Activated naive CD8-positive, alpha-beta T cell treated with anti-CD3 and anti-CD28 coated beads, Interleukin-2, amount 10 ng/mL, durations not matched to agents 7 days and 5 days (primary cell): ENCODE measurements at regions not wholly inside any gene's neighbourhood (a gene's known extent, or its start where the extent isn't known, plus 50 kb on each side); places are given as distances from the start of the nearest gene placed in this dataset.

Experiments used
- ATAC-seq: fragments of 150-1000 bp; cut with Tn5 transposase; one replicate; pipeline ENCODE4 v1.10.0; 2021; ENCODE audit warnings: low read depth, moderate library complexity
- POLR2A ChIA-PET: fragments of 350-600 bp; sonication (Branson Sonifier 250); formaldehyde crosslinking; loops from one replicate; lab custom pipeline; 2021; ENCODE audit warnings: antibody characterized with exemption; lab: Charles Lee
- DNase-seq: peaks from one replicate; pipeline ENCODE4 v3.0.0; 2021
- H3K27ac Mint-ChIP-seq: one replicate; pipeline ENCODE4 v1.8.0; 2022; ENCODE audit warnings: mild to moderate bottlenecking, mixed read lengths
- H3K27me3 Mint-ChIP-seq: one replicate; pipeline ENCODE4 v1.8.0; 2022; ENCODE audit warnings: mild to moderate bottlenecking, moderate library complexity, mixed read lengths
- H3K36me3 Mint-ChIP-seq: one replicate; pipeline ENCODE4 v1.8.0; 2021; ENCODE audit warnings: mild to moderate bottlenecking, mixed read lengths
- H3K4me1 Mint-ChIP-seq: one replicate; pipeline ENCODE4 v1.8.0; 2021; ENCODE audit warnings: mixed read lengths
- H3K4me3 Mint-ChIP-seq: one replicate; pipeline ENCODE4 v1.8.0; 2022; ENCODE audit warnings: mild to moderate bottlenecking, moderate library complexity, mixed read lengths
- H3K9me3 Mint-ChIP-seq: one replicate; pipeline ENCODE4 v1.8.0; 2021; ENCODE audit warnings: mixed read lengths

DNA sequence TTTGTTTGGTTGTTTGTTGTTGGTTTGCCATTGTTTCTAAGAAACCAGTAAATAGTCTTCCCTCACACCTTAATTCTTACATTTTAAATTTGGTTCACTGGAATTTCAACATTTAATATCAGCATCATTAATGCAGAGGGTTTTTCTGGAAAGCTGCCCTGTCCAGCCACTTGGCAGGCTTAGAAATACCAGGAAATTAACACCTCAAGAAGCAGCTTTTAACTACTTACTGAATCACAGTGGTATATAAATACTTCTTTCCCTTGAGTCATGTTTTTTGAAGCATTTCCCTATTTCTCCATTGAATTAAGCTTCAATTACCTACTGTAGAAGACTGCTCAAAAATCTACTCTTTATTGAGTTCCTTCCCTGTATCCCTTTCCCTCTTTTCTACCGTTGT is 1221.1 kb upstream of the ADGRL3 start:
- DNase-seq (no peak), ATAC-seq (no peak)
- no peaks in the 10 kb centered on the region for H3K9me3 Mint-ChIP-seq
- no peak overlapping the region for H3K27ac Mint-ChIP-seq
- H3K4me3 Mint-ChIP-seq = no peak overlapping the region
- no peaks in the 10 kb centered on the region for H3K27me3 Mint-ChIP-seq
- POLR2A ChIA-PET = no interaction called here
- no peaks in the 10 kb centered on the region for H3K4me1 Mint-ChIP-seq
- no peaks in the 10 kb centered on the region for H3K36me3 Mint-ChIP-seq

DNA sequence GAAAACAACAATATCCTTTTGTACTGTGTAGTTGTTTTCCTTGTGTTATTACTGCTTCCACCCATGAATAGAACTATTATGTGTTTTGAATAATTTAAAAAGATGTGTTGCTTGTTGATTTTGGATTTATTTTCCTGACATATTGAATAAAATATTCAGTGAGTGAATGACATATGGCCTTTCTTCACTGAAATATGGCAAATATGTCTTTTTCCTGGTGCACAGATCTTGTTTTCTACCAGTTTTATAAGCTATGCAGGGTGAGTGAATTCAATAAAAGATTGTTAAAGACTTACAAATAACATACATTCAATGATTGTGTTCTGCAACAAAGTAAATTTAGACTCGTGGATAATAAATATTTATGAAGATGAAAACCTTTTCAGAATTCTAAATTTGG is 1216.3 kb upstream of the ADGRL3 start:
- H3K27ac Mint-ChIP-seq = no peak overlapping the region
- H3K27me3 Mint-ChIP-seq = no peaks in the 10 kb centered on the region
- ATAC-seq = no peak
- no peaks in the 10 kb centered on the region for H3K36me3 Mint-ChIP-seq
- no peak overlapping the region for H3K4me3 Mint-ChIP-seq
- no peaks in the 10 kb centered on the region for H3K4me1 Mint-ChIP-seq
- no peak for DNase-seq
- no peaks in the 10 kb centered on the region for H3K9me3 Mint-ChIP-seq
- POLR2A ChIA-PET = no interaction called here

DNA sequence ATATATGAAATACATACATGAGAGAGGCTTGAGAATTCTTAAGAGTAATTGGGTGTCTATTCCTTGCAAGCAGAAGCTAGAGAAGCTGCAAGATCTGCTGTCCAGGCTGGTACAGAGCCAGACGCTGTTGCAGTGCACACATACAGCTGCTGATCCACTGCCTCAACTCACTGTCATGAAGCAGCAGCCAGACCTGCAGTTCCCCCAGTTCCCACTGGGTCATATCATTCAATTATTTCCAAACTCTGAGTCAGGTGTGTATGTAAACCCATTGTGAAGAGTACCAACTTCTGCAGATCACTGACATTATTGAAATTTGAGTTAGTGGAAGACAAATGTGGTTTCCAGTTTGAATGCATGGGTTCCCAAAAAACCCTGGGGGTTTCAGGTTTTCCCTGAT is 1212.8 kb upstream of the ADGRL3 start:
- no peak overlapping the region for H3K4me3 Mint-ChIP-seq
- no peaks in the 10 kb centered on the region for H3K4me1 Mint-ChIP-seq
- H3K27me3 Mint-ChIP-seq = no peaks in the 10 kb centered on the region
- ATAC-seq = no peak
- POLR2A ChIA-PET = no interaction called here
- DNase-seq = no peak
- no peaks in the 10 kb centered on the region for H3K9me3 Mint-ChIP-seq
- no peaks in the 10 kb centered on the region for H3K36me3 Mint-ChIP-seq
- H3K27ac Mint-ChIP-seq = no peak overlapping the region

DNA sequence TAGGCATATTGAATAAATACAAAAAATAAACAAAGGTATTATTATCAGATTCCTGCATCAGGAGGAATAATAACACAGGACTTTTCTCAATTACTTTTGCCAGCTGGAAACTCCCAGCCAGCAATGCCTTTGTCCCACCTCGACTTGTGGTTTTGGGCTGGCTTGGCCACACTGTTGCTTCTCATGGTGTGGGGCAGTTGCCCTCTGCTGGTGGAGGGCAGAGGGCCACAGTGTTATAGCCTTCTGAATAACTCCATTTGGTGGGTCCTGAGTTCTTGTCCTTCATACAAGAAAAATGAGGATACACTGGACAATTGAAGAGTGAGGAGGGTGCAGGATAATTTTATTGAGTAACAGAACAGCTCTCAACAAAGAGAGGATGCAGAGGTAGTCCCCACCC is 1206.0 kb upstream of the ADGRL3 start:
- H3K9me3 Mint-ChIP-seq = peaks cover 12% of the 10 kb centered on the region
- no peaks in the 10 kb centered on the region for H3K4me1 Mint-ChIP-seq
- POLR2A ChIA-PET = no interaction called here
- H3K27me3 Mint-ChIP-seq = no peaks in the 10 kb centered on the region
- DNase-seq (no peak), ATAC-seq (no peak)
- H3K4me3 Mint-ChIP-seq = no peak overlapping the region
- H3K36me3 Mint-ChIP-seq = no peaks in the 10 kb centered on the region
- H3K27ac Mint-ChIP-seq = no peak overlapping the region

DNA sequence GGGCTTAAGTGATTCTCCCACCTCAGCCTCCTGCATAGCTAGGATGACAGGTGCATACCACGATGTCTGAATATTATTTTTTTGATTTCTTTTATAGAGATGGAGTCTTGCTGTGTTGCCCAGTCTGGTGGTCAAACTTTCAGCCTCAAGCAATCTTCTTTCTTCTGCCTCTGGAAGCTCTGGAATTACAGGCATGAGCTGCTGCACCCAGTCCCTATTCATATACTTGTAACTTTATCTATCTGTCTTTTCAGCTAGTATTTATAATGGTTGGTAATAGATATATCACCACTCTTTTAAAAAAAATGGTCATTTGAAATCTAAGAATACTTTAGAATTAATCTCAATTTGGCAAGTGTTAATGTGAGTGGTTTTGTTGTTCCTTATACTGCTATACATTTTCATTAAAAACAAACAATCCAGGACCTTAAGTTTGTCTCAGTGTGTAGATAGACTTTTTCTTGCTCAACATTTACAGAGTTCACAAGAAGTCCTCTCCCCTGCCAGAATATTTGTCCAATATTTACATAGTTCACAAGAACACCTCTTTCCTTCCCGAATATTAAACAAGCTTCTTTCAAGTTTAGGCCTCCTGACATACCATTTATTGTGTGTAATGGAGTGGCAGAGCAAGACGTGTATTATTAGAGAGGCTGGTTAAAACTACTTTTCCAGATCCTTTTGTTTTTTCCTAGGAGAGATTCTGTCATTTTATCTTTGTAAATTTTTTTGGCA is 1197.4 kb upstream of the ADGRL3 start:
- H3K9me3 Mint-ChIP-seq = peaks cover 3% of the 10 kb centered on the region
- POLR2A ChIA-PET = no interaction called here
- no peak for ATAC-seq
- no peaks in the 10 kb centered on the region for H3K4me1 Mint-ChIP-seq
- H3K27me3 Mint-ChIP-seq = no peaks in the 10 kb centered on the region
- H3K36me3 Mint-ChIP-seq = no peaks in the 10 kb centered on the region
- DNase-seq = no peak
- no peak overlapping the region for H3K4me3 Mint-ChIP-seq
- no peak overlapping the region for H3K27ac Mint-ChIP-seq

DNA sequence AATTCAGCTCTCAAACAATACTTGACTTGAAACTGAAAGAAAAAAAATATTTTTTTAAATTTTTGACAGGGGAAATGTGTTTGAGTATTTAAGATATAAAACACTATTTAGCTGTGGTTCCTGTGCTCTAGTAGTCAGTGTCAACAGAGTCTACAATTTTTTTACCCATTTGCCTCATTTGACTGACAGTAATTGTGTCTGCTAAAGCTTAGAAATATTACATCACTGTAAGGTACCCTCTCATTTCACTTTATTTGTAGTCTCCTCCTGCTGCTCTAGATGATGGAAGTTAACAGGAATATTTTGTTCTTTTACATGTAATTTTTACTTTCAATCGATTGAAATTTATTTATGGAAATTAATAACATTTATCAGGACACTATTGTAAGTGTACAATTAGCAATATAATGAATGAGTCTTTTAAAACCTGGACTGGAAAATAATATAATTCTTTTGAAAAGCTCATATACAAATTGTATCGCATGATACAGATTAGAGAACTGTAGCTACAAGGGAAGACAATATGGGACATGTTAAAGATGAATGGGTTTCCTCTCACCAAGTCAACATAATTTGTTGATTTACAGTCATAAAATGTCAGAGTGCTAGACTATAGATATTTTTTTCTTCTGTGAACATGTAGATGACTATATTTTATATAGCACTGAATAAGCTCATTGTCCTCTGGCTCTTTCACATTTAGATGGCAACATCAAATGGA is 1186.5 kb upstream of the ADGRL3 start:
- no peaks in the 10 kb centered on the region for H3K4me1 Mint-ChIP-seq
- POLR2A ChIA-PET = no interaction called here
- H3K9me3 Mint-ChIP-seq = peaks cover 3% of the 10 kb centered on the region
- no peak overlapping the region for H3K4me3 Mint-ChIP-seq
- ATAC-seq = no peak
- no peaks in the 10 kb centered on the region for H3K36me3 Mint-ChIP-seq
- DNase-seq = no peak
- H3K27ac Mint-ChIP-seq = no peak overlapping the region
- no peaks in the 10 kb centered on the region for H3K27me3 Mint-ChIP-seq

DNA sequence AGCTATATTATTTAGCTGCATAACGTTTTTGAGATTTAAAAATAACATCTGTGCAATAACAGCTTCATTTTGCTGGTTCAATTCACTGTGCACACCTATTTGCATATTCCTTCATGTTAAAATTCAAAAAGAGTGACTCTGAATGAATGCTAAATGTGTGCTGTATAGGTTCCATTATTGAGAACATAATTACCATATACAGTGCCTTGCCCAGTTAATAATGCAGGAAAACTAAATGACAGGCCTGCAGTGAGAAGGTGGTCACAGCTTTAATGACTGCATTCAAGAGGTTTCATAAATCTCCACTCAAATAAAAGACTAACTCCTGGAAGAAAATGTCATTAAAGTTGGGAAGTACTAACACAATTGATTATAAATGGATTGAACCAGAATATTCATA is 1183.2 kb upstream of the ADGRL3 start:
- no peak for ATAC-seq
- Mint-ChIP-seq H3K27me3 (no peaks in the 10 kb centered on the region), H3K27ac (no peak overlapping the region), H3K4me3 (no peak overlapping the region), H3K9me3 (peaks cover 3% of the 10 kb centered on the region), H3K36me3 (no peaks in the 10 kb centered on the region), H3K4me1 (no peaks in the 10 kb centered on the region)
- POLR2A ChIA-PET = no interaction called here
- DNase-seq = no peak

DNA sequence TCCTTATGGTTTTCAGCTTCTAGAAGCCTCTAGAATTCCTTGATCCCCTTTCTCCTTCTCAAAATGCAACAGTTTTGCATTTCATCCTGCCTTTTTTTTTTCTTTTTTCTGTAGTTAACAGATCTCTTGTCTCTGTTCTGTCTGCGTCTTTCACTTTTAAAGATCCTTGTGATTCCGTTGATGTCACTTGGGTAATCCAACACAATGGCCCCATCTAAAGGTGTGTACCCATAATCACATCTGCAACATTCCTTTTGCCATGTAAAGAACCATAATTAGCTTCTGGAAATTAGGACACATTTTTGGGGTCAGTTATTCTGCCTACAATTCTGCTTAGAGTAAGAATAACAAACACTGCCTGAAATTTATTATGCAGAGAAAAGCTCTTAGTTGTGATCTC is 1180.9 kb upstream of the ADGRL3 start:
- Mint-ChIP-seq H3K4me1 (no peaks in the 10 kb centered on the region), H3K27ac (no peak overlapping the region), H3K36me3 (no peaks in the 10 kb centered on the region), H3K9me3 (peaks cover 3% of the 10 kb centered on the region), H3K27me3 (no peaks in the 10 kb centered on the region), H3K4me3 (no peak overlapping the region)
- ATAC-seq (no peak), DNase-seq (no peak)
- POLR2A ChIA-PET = no interaction called here

DNA sequence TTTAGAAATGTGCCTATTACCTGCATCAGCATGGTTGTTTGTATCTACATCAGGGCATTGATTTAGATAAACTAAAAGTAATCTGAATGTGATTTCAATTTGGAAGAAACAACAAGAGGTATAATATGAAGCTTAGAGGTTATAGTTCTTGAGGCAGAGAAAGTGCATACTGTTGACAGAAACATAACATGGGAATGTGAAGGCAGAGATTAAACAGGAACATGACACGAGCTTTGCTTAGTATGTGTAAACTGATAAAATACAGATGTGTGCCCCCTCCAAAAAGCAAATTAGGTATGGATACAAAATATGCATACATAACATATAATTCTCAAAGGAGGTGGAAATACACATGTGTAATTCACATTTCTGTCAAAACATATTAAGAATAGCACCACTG is 1180.2 kb upstream of the ADGRL3 start:
- Mint-ChIP-seq H3K27ac (no peak overlapping the region), H3K27me3 (no peaks in the 10 kb centered on the region)
- ATAC-seq = no peak

DNA sequence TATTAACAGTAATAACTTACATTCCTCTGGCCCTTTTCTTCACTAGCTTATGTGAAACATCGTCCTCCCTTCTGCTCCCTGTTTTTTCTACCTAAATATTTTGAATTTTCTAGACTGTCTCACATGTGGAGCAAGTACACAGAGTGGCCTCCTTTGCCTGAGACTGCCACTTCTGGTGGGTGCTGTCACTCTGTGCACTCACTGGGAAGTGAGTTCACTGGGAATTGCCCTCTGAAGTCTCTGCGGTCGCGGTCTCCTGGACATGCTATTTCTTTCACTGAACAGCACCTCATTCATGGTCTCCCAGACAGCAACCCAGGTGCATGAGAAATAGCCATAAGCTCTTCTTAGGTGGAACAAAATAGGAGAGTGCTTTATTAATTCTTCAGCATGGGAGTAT is 1179.7 kb upstream of the ADGRL3 start:
- no peak for ATAC-seq
- POLR2A ChIA-PET = no interaction called here
- H3K4me1 Mint-ChIP-seq = no peaks in the 10 kb centered on the region
- H3K27ac Mint-ChIP-seq = no peak overlapping the region
- H3K9me3 Mint-ChIP-seq = peaks cover 3% of the 10 kb centered on the region
- no peaks in the 10 kb centered on the region for H3K27me3 Mint-ChIP-seq
- H3K36me3 Mint-ChIP-seq = no peaks in the 10 kb centered on the region
- no peak for DNase-seq
- no peak overlapping the region for H3K4me3 Mint-ChIP-seq

More for the DNA sequence above, 1180.2 kb upstream of the ADGRL3 start:
- Mint-ChIP-seq H3K36me3 (no peaks in the 10 kb centered on the region), H3K4me3 (no peak overlapping the region), H3K9me3 (peaks cover 3% of the 10 kb centered on the region), H3K4me1 (no peaks in the 10 kb centered on the region)
- POLR2A ChIA-PET = no interaction called here
- DNase-seq = no peak

DNA sequence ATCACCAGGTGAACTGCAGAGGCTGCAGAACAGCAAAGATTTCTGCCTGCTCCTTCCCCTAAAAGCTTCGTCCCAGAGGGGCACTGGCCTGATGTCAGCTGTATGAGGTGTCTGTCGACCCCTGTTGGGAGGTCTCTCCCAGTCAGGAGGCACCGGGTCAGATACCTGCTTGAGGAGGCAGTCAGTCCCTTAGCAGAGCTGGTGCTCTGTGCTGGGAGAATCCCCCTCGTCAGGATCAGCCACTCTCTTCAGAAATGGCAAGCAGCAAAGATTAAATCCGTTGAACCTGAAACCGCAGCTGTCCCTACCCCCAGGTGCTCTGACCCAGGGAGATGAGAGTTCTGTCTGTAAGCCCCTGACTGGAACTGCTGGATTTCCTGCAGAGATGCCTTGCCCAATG is 1166.3 kb upstream of the ADGRL3 start:
- Mint-ChIP-seq H3K27me3 (no peaks in the 10 kb centered on the region), H3K4me1 (no peaks in the 10 kb centered on the region), H3K9me3 (peaks cover 2% of the 10 kb centered on the region), H3K27ac (no peak overlapping the region), H3K4me3 (no peak overlapping the region), H3K36me3 (no peaks in the 10 kb centered on the region)
- DNase-seq (no peak), ATAC-seq (no peak)
- POLR2A ChIA-PET = no interaction called here

DNA sequence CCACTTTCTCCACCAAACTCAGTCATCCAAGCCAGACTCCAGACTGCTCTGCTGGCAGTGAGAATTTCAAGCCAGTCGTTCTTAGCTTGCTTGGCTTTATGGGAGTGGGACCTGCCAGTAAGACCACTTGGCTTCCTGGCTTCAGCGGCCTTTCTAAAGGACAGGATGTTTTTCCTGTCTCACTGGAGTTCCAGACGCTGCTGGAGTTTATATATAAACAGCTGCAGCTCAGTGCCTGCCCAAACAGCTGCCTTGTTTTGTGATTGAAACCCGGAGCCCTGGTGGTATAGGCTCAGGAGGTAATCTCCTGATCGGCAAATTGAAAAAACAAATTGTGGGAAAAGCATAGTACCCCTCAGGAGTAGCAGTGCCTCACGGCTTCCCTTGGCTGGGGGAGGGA is 1165.8 kb upstream of the ADGRL3 start:
- DNase-seq (no peak), ATAC-seq (no peak)
- no peak overlapping the region for H3K27ac Mint-ChIP-seq
- H3K36me3 Mint-ChIP-seq = no peaks in the 10 kb centered on the region
- no peaks in the 10 kb centered on the region for H3K4me1 Mint-ChIP-seq
- POLR2A ChIA-PET = no interaction called here
- H3K9me3 Mint-ChIP-seq = peaks cover 2% of the 10 kb centered on the region
- no peak overlapping the region for H3K4me3 Mint-ChIP-seq
- H3K27me3 Mint-ChIP-seq = no peaks in the 10 kb centered on the region

DNA sequence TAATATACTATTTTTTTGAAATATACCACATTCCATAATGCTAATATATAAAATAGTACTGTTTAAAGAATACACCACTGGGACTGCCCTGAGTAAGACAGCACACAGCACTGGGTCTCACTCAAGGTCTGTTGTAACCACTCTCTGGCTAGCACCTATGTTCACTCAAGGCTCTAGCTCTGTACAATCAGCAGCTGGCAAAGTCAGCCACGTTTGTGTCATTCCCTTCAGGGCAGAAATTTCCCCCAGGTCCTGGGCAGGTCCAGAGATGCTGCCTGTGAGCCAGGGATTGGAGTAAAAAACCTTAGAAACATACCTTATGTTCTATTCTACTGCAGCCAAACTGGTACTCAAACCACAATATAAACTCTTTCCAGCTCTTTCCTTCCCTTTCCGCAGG is 1160.2 kb upstream of the ADGRL3 start:
- Mint-ChIP-seq H3K27me3 (no peaks in the 10 kb centered on the region), H3K9me3 (peaks cover 6% of the 10 kb centered on the region), H3K4me1 (no peaks in the 10 kb centered on the region), H3K4me3 (no peak overlapping the region), H3K36me3 (no peaks in the 10 kb centered on the region), H3K27ac (no peak overlapping the region)
- ATAC-seq (no peak), DNase-seq (no peak)
- POLR2A ChIA-PET = no interaction called here

DNA sequence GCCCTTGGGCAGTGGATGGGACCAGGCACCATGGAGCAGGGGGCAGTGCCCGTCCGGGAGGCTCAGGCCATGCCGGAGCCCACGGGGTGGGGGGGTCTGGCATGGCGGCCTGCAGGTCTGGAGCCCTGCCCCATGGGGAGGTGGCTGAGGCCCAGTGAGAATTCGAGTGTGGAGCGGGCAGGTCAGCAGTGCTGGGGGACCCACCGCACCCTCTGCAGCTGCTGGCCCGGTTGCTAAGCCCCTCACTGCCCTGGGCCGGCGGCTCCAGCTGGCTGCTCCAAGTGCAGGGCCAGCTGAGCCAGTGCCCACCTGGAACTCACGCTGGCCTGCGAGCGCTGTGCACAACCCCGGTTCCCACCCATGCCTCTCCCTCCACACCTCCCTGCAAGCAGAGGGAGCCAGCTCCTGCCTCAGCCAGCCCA is 1157.9 kb upstream of the ADGRL3 start:
- Mint-ChIP-seq H3K27ac (no peak overlapping the region), H3K27me3 (no peaks in the 10 kb centered on the region), H3K4me3 (no peak overlapping the region), H3K9me3 (peaks cover 7% of the 10 kb centered on the region), H3K4me1 (no peaks in the 10 kb centered on the region), H3K36me3 (no peaks in the 10 kb centered on the region)
- DNase-seq (no peak), ATAC-seq (no peak)
- POLR2A ChIA-PET = no interaction called here
